Heart left ventricle (tissue), 13 donors: ENCODE measurements at regions not wholly inside any gene's neighbourhood (a gene's known extent, or its start where the extent isn't known, plus 50 kb on each side); places are given as distances from the start of the nearest gene placed in this dataset.

Experiments used
- CTCF ChIP-seq, 12 donors: fragments of 200-600 bp; sonication (generic) in 4 of 12; IDR thresholded peaks; one replicate each; pipeline versions ENCODE4 v1.5.0 to v1.8.0; 2018 to 2022; ENCODE audit warnings: antibody characterized with exemption in 12 of 12, mild to moderate bottlenecking in 5 of 12
- POLR2A ChIP-seq, 2 donors: fragments of 450-650 bp; IDR thresholded peaks; one replicate each; pipeline ENCODE4 v1.6.1; 2017; ENCODE audit warnings: antibody characterized with exemption in 2 of 2, mild to moderate bottlenecking in 2 of 2, moderate library complexity in 2 of 2
- donor health status: ischemic (EF 13 %, LVEDD 7.1; RV severe dilation, severe dysfunction).
- donor health status: DM: no; HTN: yes; CAD: no.
- donor health status: DM: no; HTN: no; CAD: no.
- donor health status: ischemic (EF 25% LVEDD 6.9; RV normal size, moderate dysfunction).
- donor health status: ischemic (EF 25% LVEDD 5.7; RV mildly dilated, moderate dysfunction).
- donor health status: ischemic (EF 35%, LVEDD 5.7; RV mildly dilated, moderate dysfunction).
- donor health status: nonischemic (EF 11% LVEDD 7.7; RV severe dilation, severe dysfunction).
- donor health status: DM: yes; HTN: yes; CAD: no.
- donor health status: PGD.
- donor health status: ischemic (EF 29% LVEDD 5.4; RV normal size, mild dysfunction).
- donor health status: nonischemic (EF 23%, LVEDD 6.1; RV moderate dilation, normal function).

- no peak for TF ChIP-seq CTCF (IDR thresholded peaks at IDR 0.05)
- no peak for TF ChIP-seq POLR2A (IDR thresholded peaks at IDR 0.05)
Measured at GRCh38 chr13:82438320-82438719, 1444.0 kb downstream of the SLITRK1 start.
